HCT116 (cell line): ENCODE measurements at regions not wholly inside any gene's neighbourhood (a gene's known extent, or its start where the extent isn't known, plus 50 kb on each side); places are given as distances from the start of the nearest gene placed in this dataset.

Experiments
- EZH2 ChIP-seq: fragments of 200-600 bp; sonication (generic); IDR thresholded peaks from 2 replicates; pipeline ENCODE4 v1.6.1; 2017; ENCODE audit warnings: antibody characterized with exemption, mixed run types
- POLR2A ChIP-seq: IDR thresholded peaks from 2 replicates; pipeline ENCODE4 v1.7.0; 2011; ENCODE audit warnings: borderline replicate concordance; ENCODE audit not compliant: insufficient read depth, insufficient read length; ENCODE audit errors: extremely low read depth
- POLR2AphosphoS5 ChIP-seq: IDR thresholded peaks from 2 replicates; pipeline ENCODE4 v1.6.1; 2011; ENCODE audit warnings: mild to moderate bottlenecking, low read depth, low read length, moderate library complexity
- RAD21 ChIP-seq: IDR thresholded peaks from 2 replicates; pipeline ENCODE4 v1.6.1; 2012; ENCODE audit warnings: low read depth, mild to moderate bottlenecking
- REST ChIP-seq: IDR thresholded peaks from 2 replicates; pipeline ENCODE4 v1.6.1; 2012; ENCODE audit warnings: low read depth
- TF ChIP-seq, protein P1 (sequence below), 3 experiments: fragments of 200-600 bp in 1 of 3; sonication (generic) in 1 of 3; IDR thresholded peaks in 2 of 3; conservative IDR thresholded peaks in 1 of 3; 2 replicates each; pipeline ENCODE4 v1.5.1; 2012 to 2017; ENCODE audit warnings: low read depth in 2 of 3, low read length in 2 of 3, antibody characterized with exemption in 1 of 3, borderline replicate concordance in 1 of 3, control low read depth in 1 of 3, mild to moderate bottlenecking in 1 of 3, mixed read lengths in 1 of 3, mixed run types in 1 of 3, moderate library complexity in 1 of 3; ENCODE audit not compliant: insufficient read depth in 1 of 3

DNA sequence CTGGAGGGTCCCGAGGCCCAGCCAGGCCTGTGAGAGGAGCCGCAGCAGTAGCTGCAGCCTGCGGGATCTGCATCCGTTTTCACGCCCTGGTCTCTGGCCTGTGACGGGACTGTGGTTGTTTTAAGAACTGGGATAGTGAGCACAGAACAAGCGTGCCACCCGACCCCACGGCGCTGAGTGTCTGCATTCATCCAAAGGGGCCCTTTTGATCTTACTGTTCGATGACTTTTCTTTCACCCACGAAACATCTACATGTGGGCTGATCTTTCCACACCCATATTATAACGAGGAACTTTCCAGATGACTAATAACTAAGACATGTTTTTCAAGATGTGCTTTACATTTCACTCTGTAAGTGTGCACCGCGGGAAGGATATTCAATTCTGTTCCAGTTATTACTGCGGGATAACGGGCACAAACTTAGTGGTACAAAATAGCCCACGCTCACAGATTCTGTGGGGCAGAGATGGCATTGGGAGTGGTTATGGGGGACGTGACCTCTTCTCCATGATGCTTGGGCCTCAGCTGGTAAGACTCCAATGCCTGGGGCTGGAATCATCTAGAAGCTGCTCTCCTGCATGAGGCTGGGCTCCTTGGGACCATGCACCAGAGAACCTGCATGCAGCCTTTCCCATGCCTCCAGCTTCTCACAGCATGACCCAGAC lies 165.0 kb downstream of the SYK start:
- TF ChIP-seq EZH2, result no peak
- TF ChIP-seq REST, result no peak
- no peak for TF ChIP-seq POLR2AphosphoS5
- TF ChIP-seq, protein P1, sequence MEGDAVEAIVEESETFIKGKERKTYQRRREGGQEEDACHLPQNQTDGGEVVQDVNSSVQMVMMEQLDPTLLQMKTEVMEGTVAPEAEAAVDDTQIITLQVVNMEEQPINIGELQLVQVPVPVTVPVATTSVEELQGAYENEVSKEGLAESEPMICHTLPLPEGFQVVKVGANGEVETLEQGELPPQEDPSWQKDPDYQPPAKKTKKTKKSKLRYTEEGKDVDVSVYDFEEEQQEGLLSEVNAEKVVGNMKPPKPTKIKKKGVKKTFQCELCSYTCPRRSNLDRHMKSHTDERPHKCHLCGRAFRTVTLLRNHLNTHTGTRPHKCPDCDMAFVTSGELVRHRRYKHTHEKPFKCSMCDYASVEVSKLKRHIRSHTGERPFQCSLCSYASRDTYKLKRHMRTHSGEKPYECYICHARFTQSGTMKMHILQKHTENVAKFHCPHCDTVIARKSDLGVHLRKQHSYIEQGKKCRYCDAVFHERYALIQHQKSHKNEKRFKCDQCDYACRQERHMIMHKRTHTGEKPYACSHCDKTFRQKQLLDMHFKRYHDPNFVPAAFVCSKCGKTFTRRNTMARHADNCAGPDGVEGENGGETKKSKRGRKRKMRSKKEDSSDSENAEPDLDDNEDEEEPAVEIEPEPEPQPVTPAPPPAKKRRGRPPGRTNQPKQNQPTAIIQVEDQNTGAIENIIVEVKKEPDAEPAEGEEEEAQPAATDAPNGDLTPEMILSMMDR (IDR thresholded peaks at IDR 0.05 in 2 of 3, conservative IDR thresholded peaks at IDR 0.05 in 1 of 3; ENCODE audit: borderline replicate concordance in 1 of 3, insufficient read depth in 1 of 3, low read depth in 2 of 3, low read length in 2 of 3), result no peak
- no peak for TF ChIP-seq POLR2A
- no peak for TF ChIP-seq RAD21
